Left lung (tissue), 4 donors: ENCODE measurements at regions not wholly inside any gene's neighbourhood (a gene's known extent, or its start where the extent isn't known, plus 50 kb on each side); places are given as distances from the start of the nearest gene placed in this dataset.
"Not testable (repeated sequence)": the region's sequence is repeated elsewhere in the genome, so short reads cannot be mapped to it uniquely, and the experiment has no call there.

Source experiments
- ATAC-seq: fragments of 200-7000 bp; cut with Tn5 transposase; one replicate; pipeline ENCODE4 v1.9.1; 2020; ENCODE audit warnings: moderate library complexity
- DNase-seq, 4 donors: peaks; one replicate each; pipeline ENCODE4 v3.0.0-alpha.2; 2013 to 2020
- H3K27ac ChIP-seq, 2 donors: fragments of 200-600 bp; sonication (generic) in 1 of 2; one replicate each; pipeline versions ENCODE4 v1.5.0 to v1.8.0; 2020 to 2021
- H3K27me3 ChIP-seq, 2 donors: fragments of 200-600 bp; sonication (generic) in 1 of 2; one replicate each; pipeline versions ENCODE4 v1.5.0 to v1.8.0; 2020 to 2021
- H3K36me3 ChIP-seq, 2 donors: fragments of 200-600 bp; sonication (generic) in 1 of 2; one replicate each; pipeline versions ENCODE4 v1.5.0 to v1.8.0; 2020 to 2021
- H3K4me1 ChIP-seq, 2 donors: fragments of 200-600 bp; one replicate each; pipeline ENCODE4 v1.8.0; 2021
- H3K4me3 ChIP-seq, 2 donors: fragments of 200-600 bp; sonication (generic) in 1 of 2; one replicate each; pipeline versions ENCODE4 v1.5.0 to v1.8.0; 2020 to 2021; ENCODE audit warnings: mild to moderate bottlenecking in 1 of 2
- H3K9me3 ChIP-seq, 2 donors: fragments of 200-600 bp; sonication (generic) in 1 of 2; one replicate each; pipeline versions ENCODE4 v1.5.0 to v1.8.0; 2020 to 2021
- CTCF ChIP-seq, 2 donors: fragments of 200-600 bp; sonication (generic) in 1 of 2; IDR thresholded peaks; one replicate each; pipeline versions ENCODE4 v1.5.0 to v1.8.0; 2021; ENCODE audit warnings: antibody characterized with exemption in 2 of 2
- intact Hi-C, 2 donors: fragments of 100-400 bp; cut with DNase I; formaldehyde crosslinking; loops; one replicate each; pipeline versions ENCODE4 v1.11.2 to v1.14.2; 2022
- donor health status: DM: no; HTN: yes; CAD: no.
- donor health status: DM: no; HTN: no; CAD: no.

- no peaks in the 10 kb centered on the region for H3K4me1 ChIP-seq
- intact Hi-C loops, result no loop called here
- H3K27ac ChIP-seq, result peak overlapping the region; percentile 41 to 48
- no peak for TF ChIP-seq CTCF (IDR thresholded peaks at IDR 0.05)
- no peaks in the 10 kb centered on the region for H3K9me3 ChIP-seq
- ATAC-seq (peak; percentile 81), DNase-seq (peak in 2 of 4 donors; percentile 42 to 80)
- no peaks in the 10 kb centered on the region for H3K36me3 ChIP-seq
- no peak overlapping the region for H3K4me3 ChIP-seq
- no peaks in the 10 kb centered on the region for H3K27me3 ChIP-seq
These were observed 78.8 kb upstream of the SPRY4 start for GRCh38 chr5:142403583-142403982.

GRCh38 chr5:142402752-142403318 lies 78.0 kb upstream of the SPRY4 start:
- Histone ChIP-seq H3K4me3 (no peak overlapping the region), H3K9me3 (no peaks in the 10 kb centered on the region), H3K4me1 (no peaks in the 10 kb centered on the region), H3K27ac (peak overlapping the region in 1 of 2 donors; percentile 48), H3K27me3 (no peaks in the 10 kb centered on the region), H3K36me3 (no peaks in the 10 kb centered on the region)
- no peak for ATAC-seq
- intact Hi-C loops, result no loop called here
- DNase-seq, result no peak
- TF ChIP-seq CTCF (IDR thresholded peaks at IDR 0.05), result no peak

GRCh38 chr5:142400415-142400814 lies 75.6 kb upstream of the SPRY4 start:
- Histone ChIP-seq H3K27ac (no peak overlapping the region), H3K4me1 (no peaks in the 10 kb centered on the region), H3K4me3 (no peak overlapping the region), H3K36me3 (no peaks in the 10 kb centered on the region), H3K27me3 (no peaks in the 10 kb centered on the region), H3K9me3 (peaks cover 0 to 8% of the 10 kb centered on the region in 2 donors)
- no peak for ATAC-seq
- intact Hi-C loops, result no loop called here
- no peak for TF ChIP-seq CTCF (IDR thresholded peaks at IDR 0.05)
- DNase-seq, result no peak

GRCh38 chr5:142399891-142400290 lies 75.1 kb upstream of the SPRY4 start:
- Histone ChIP-seq H3K4me1 (no peaks in the 10 kb centered on the region), H3K36me3 (no peaks in the 10 kb centered on the region), H3K27me3 (no peaks in the 10 kb centered on the region), H3K27ac (no peak overlapping the region), H3K4me3 (no peak overlapping the region), H3K9me3 (peaks cover 0 to 8% of the 10 kb centered on the region in 2 donors)
- TF ChIP-seq CTCF (IDR thresholded peaks at IDR 0.05), result no peak
- DNase-seq (no peak), ATAC-seq (no peak)
- intact Hi-C loops, result no loop called here

DNA sequence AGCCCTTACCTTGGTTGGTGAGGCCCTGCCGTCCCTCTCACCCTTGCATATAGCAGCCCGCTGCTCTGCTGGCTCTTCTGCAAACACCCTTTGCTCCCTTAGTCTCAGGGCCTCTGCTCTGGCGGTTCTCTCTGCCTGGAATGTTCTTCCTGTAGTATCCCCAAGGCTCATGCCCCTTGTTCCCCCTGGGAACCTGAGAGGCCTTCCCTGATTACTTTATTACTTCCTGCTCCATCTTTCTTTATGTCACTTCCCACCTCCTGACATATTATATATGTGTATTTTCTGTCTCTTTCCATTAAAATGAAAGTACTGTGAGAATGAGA lies 73.9 kb upstream of the SPRY4 start:
- Histone ChIP-seq H3K4me3 (no peak overlapping the region), H3K36me3 (no peaks in the 10 kb centered on the region), H3K27me3 (no peaks in the 10 kb centered on the region), H3K9me3 (peaks cover 0 to 8% of the 10 kb centered on the region in 2 donors), H3K27ac (no peak overlapping the region), H3K4me1 (no peaks in the 10 kb centered on the region)
- no peak for TF ChIP-seq CTCF (IDR thresholded peaks at IDR 0.05)
- ATAC-seq, result no peak
- DNase-seq, result no peak
- intact Hi-C loops, result no loop called here

DNA sequence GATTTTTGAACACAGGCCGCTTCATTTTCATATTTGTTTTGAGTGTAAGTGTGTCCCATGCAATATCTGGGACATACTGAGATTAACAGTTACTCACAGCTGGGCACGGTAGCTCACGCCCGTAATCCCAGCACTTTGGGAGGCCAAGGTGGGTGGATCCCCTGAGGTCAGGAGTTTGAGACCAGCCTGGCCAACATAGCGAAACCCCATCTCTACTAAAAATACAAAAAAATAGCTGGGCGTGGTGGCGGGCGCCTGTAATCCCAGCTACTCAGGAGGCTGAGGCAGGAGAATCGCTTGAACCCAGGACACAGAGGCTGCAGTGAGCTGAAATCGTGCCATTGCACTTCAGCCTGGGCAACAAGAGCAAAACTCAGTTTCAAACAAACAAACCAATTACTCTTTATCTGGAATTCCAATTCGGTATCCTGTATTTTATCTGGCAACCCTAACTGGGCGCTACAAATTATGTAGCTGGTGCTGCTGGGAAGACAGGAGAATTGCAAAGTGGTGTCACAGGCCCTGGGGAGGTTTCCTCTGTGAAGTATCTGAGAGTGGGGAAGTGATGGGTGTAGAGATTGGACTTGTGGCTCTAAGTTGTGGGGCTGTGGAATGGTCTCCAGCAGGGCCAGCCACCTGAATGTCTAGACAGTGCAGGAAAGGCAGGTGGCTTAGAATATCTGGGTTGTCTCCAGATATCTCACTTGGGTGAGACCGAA lies 73.3 kb upstream of the SPRY4 start:
- H3K4me1 ChIP-seq, ATAC-seq, H3K27ac ChIP-seq, H3K4me3 ChIP-seq, H3K9me3 ChIP-seq, H3K36me3 ChIP-seq, intact Hi-C loops, DNase-seq, H3K27me3 ChIP-seq: not testable (repeated sequence)
